ENCODE measurements at regions not wholly inside any gene's neighbourhood (a gene's known extent, or its start where the extent isn't known, plus 50 kb on each side); places are given as distances from the start of the nearest gene placed in this dataset.

DNA sequence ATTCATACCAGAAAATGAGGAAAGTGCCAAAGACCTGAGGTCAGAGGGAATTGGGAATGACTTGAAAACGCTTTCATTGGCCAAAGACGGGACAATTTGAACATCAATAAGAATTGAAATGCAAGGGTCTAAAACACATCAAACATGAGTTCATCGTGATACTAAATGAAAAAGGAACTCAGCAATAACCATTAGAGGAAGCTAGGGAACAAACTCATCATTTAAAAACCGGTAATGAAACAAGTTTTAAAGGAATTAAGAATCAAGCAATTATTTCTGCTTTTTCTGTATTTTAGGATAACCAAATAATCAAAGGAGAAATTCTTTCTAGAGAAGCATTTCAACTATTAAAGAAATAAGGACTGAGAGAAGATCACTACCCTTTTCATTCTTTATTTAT, 303.1 kb downstream of the ARHGAP12 start:
- TF ChIP-seq, protein P1, sequence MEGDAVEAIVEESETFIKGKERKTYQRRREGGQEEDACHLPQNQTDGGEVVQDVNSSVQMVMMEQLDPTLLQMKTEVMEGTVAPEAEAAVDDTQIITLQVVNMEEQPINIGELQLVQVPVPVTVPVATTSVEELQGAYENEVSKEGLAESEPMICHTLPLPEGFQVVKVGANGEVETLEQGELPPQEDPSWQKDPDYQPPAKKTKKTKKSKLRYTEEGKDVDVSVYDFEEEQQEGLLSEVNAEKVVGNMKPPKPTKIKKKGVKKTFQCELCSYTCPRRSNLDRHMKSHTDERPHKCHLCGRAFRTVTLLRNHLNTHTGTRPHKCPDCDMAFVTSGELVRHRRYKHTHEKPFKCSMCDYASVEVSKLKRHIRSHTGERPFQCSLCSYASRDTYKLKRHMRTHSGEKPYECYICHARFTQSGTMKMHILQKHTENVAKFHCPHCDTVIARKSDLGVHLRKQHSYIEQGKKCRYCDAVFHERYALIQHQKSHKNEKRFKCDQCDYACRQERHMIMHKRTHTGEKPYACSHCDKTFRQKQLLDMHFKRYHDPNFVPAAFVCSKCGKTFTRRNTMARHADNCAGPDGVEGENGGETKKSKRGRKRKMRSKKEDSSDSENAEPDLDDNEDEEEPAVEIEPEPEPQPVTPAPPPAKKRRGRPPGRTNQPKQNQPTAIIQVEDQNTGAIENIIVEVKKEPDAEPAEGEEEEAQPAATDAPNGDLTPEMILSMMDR (IDR thresholded peaks at IDR 0.05), result no peak
- TF ChIP-seq, protein P2, sequence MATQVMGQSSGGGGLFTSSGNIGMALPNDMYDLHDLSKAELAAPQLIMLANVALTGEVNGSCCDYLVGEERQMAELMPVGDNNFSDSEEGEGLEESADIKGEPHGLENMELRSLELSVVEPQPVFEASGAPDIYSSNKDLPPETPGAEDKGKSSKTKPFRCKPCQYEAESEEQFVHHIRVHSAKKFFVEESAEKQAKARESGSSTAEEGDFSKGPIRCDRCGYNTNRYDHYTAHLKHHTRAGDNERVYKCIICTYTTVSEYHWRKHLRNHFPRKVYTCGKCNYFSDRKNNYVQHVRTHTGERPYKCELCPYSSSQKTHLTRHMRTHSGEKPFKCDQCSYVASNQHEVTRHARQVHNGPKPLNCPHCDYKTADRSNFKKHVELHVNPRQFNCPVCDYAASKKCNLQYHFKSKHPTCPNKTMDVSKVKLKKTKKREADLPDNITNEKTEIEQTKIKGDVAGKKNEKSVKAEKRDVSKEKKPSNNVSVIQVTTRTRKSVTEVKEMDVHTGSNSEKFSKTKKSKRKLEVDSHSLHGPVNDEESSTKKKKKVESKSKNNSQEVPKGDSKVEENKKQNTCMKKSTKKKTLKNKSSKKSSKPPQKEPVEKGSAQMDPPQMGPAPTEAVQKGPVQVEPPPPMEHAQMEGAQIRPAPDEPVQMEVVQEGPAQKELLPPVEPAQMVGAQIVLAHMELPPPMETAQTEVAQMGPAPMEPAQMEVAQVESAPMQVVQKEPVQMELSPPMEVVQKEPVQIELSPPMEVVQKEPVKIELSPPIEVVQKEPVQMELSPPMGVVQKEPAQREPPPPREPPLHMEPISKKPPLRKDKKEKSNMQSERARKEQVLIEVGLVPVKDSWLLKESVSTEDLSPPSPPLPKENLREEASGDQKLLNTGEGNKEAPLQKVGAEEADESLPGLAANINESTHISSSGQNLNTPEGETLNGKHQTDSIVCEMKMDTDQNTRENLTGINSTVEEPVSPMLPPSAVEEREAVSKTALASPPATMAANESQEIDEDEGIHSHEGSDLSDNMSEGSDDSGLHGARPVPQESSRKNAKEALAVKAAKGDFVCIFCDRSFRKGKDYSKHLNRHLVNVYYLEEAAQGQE (IDR thresholded peaks at IDR 0.05; ENCODE audit: insufficient read depth in 1 of 2, low read depth in 2 of 2, low read length in 1 of 2), result no peak
- TF ChIP-seq POLR2AphosphoS5 (IDR thresholded peaks at IDR 0.05; ENCODE audit: low read depth, low read length) (no peak), TCF7L2 (IDR thresholded peaks at IDR 0.05; ENCODE audit: low read depth, low read length) (no peak), SIN3A (IDR thresholded peaks at IDR 0.05; ENCODE audit: borderline replicate concordance, insufficient read depth, low read depth, low read length) (no peak)
